ENCODE measurements at regions not wholly inside any gene's neighbourhood (a gene's known extent, or its start where the extent isn't known, plus 50 kb on each side); places are given as distances from the start of the nearest gene placed in this dataset.
"Not testable (repeated sequence)": the region's sequence is repeated elsewhere in the genome, so short reads cannot be mapped to it uniquely, and the experiment has no call there.

DNA sequence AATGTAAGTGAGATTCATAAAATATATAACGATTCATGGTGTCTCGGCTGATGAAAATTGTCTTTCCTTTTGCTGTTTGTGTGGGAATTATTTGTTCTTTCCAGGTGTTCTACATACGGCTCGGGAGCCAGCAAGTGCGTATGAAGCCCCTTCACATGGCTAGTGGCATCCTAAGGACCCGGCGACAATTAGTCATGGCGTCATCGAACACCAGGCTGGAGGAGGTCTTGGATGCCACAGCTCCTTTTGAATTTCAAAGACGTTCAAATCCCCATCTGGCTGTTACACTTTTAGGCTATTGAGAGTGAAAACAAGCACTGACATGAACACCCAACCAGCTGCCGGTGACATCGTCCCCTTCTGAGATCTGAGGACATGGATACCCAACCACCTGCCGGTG is 397.7 kb upstream of the TNRC6C start:
- DNase-seq (ENCODE audit: low read depth): no peak
- TF ChIP-seq, protein P1, sequence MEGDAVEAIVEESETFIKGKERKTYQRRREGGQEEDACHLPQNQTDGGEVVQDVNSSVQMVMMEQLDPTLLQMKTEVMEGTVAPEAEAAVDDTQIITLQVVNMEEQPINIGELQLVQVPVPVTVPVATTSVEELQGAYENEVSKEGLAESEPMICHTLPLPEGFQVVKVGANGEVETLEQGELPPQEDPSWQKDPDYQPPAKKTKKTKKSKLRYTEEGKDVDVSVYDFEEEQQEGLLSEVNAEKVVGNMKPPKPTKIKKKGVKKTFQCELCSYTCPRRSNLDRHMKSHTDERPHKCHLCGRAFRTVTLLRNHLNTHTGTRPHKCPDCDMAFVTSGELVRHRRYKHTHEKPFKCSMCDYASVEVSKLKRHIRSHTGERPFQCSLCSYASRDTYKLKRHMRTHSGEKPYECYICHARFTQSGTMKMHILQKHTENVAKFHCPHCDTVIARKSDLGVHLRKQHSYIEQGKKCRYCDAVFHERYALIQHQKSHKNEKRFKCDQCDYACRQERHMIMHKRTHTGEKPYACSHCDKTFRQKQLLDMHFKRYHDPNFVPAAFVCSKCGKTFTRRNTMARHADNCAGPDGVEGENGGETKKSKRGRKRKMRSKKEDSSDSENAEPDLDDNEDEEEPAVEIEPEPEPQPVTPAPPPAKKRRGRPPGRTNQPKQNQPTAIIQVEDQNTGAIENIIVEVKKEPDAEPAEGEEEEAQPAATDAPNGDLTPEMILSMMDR (conservative IDR thresholded peaks at IDR 0.05; ENCODE audit: low read depth, low read length): no peak
- H3K4me3 ChIP-seq (ENCODE audit: low read depth, low read length): no peak overlapping the region

DNA sequence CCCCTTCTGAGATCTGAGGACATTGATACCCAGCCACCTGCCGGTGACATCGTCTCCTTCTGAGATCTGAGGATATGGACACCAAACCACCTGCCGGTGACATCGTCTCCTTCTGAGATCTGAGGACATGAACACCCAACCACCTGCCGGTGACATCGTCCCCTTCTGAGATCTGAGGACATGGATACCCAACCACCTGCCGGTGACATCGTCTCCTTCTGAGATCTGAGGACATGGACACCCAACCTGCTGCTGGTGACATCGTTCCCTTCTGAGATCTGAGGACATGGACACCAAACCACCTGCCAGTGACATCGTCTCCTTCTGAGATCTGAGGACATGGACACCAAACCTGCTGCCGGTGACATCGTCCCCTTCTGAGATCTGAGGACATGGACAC is 396.1 kb upstream of the TNRC6C start:
- H3K4me3 ChIP-seq (ENCODE audit: low read depth, low read length); DNase-seq (ENCODE audit: low read depth): not testable (repeated sequence)

DNA sequence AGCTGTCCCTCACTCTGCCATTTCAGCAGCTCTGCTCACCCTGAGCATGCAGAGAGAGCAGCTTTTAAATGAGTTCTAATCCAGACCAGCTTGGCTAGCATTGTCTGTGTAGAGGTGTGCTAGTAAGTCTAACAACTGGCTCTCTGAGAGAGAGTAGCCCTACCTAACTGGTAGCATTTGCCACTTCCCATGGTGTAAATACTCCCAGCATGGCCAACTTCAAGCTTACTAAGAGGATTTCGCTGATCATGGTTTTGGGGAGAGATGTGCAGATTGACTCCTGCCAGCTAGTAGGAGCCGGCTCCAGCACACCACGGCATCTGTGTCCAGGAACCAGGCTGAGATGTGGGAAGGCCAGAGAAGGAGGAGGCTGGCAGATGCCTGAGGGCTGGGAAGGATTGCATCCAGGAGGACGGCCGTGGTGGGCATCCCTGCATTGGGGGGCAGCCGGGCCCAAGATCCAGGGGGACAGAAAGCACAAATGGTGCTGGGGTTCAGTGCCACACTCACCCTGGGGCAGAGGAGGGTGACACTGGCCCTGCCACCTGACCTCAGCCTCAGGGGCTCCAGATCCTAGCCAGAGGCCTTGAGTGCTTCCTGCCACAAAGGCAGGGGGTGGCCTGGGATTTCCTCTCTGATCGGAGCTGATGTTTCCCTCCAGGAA is 394.9 kb upstream of the TNRC6C start:
- no peak for DNase-seq (ENCODE audit: low read depth)
- TF ChIP-seq, protein P1 (conservative IDR thresholded peaks at IDR 0.05; ENCODE audit: low read depth, low read length): no peak
- no peak overlapping the region for H3K4me3 ChIP-seq (ENCODE audit: low read depth, low read length)

DNA sequence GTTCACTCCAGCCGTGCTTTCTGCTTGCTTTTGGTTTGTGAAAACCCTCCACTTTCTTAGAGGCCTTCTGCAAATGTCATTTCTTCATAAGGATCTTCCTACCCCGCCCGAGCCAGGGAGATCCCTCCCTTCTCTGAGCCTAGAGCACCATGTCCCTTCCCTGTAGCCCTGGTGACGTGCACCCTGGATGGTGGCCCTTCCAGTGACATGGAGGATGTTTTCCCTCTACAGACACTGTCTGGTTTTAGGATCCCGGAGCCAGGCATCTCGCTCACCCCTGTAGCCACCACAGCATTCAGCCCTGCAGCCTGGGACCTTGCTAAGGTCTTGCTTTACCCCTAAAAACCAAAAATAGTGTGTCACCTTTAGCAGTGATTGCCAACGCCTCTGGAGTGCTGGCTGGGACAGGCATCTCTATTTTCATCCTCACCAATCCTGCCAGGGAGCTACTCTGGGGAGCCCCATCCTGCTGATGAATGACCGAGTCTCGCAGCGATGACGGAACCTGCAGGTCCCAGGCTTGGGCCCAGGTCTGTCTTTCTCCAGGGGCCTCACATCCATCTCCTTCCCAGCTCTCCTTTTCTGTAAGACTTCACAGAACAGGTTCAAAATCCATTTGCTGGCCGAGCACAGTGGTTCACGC is 394.1 kb upstream of the TNRC6C start:
- TF ChIP-seq, protein P1 (conservative IDR thresholded peaks at IDR 0.05; ENCODE audit: low read depth, low read length): no peak
- DNase-seq (ENCODE audit: low read depth): no peak
- no peak overlapping the region for H3K4me3 ChIP-seq (ENCODE audit: low read depth, low read length)

DNA sequence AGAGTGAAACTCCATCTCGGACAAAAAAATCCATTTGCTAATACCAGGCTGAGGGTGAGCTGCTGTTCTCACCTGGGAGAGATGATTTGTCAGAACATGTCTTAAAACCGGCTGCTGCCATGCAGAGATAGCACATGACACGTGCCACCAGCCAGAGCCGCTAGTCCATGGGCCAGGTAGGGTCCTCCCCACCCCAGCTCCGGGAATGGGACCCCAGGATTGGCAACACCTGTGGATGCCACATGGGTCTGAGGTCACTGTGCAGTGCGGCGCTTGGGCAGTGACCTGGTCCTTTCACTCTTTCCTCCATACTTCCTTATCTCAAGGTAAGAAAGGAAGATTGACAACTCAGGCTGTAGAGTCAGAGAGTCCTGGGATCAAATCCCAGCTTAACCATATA is 393.3 kb upstream of the TNRC6C start:
- DNase-seq (ENCODE audit: low read depth): no peak
- TF ChIP-seq, protein P1 (conservative IDR thresholded peaks at IDR 0.05; ENCODE audit: low read depth, low read length): no peak
- no peak overlapping the region for H3K4me3 ChIP-seq (ENCODE audit: low read depth, low read length)

DNA sequence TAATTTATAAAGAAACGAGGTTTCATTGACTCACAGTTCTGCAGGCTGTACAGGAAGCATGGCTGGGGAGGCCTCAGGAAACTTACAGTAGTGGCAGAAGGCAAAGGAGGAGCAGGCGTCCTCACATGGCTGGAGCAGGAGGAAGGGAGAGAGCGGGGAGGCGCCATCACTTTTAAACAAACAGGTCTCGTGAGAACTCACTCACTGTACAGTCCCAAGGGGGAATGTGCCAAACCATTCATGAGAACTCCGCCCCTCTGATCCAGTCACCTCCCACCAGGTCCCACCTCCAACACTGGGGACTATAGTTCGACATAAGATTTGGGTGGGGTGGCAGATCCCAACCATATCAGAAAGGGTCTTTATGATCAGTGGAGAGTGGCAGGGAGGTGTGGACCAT is 392.4 kb upstream of the TNRC6C start:
- no peak for DNase-seq (ENCODE audit: low read depth)
- TF ChIP-seq, protein P1 (conservative IDR thresholded peaks at IDR 0.05; ENCODE audit: low read depth, low read length): no peak
- H3K4me3 ChIP-seq (ENCODE audit: low read depth, low read length): no peak overlapping the region

DNA sequence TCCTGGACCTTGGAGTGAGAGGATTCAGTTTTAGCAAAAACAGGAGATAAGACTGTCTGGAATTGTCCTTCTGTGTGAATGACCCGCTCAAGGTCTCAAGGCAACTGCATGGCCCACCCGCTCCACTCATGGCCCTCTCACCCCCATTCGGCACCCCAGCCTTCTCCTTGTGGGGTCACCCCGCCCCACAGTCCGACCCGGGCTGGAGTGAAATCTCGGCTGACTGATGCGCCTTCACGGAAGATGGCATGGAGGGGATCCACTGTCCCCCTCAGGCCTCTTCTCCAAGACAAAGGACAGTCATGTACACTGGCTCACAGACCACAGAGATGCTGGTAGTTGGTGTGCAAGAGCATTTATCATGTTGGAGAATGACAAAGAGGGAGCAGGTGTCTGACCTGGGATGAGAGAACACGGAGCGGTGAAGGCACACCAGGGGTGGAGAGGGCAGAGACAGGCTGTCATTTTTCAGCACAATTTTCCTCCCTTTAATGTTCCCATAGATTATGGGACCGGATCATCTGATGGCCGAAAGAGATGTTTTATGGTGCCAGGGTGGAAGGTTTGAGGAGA is 391.9 kb upstream of the TNRC6C start:
- H3K4me3 ChIP-seq (ENCODE audit: low read depth, low read length): no peak overlapping the region
- no peak for DNase-seq (ENCODE audit: low read depth)
- TF ChIP-seq, protein P1 (conservative IDR thresholded peaks at IDR 0.05; ENCODE audit: low read depth, low read length): no peak
